ENCODE measurements at regions not wholly inside any gene's neighbourhood (a gene's known extent, or its start where the extent isn't known, plus 50 kb on each side); places are given as distances from the start of the nearest gene placed in this dataset.

GRCh38 chr11:70621241-70621640 lies 222.9 kb downstream of the CTTN start:
- no peaks in the 10 kb centered on the region for H3K4me1 ChIP-seq (ENCODE audit: control insufficient read depth, insufficient read depth, low read length)

GRCh38 chr11:70622091-70622490 lies 223.8 kb downstream of the CTTN start:
- no peaks in the 10 kb centered on the region for H3K27me3 ChIP-seq (ENCODE audit: control insufficient read depth, insufficient read depth, low read length)
- no peaks in the 10 kb centered on the region for H3K9me3 ChIP-seq (ENCODE audit: control insufficient read depth, low read length)
- H3K4me1 ChIP-seq (ENCODE audit: control insufficient read depth, insufficient read depth, low read length) = peaks cover 7% of the 10 kb centered on the region
- H3K36me3 ChIP-seq (ENCODE audit: control insufficient read depth, insufficient read depth, low read length) = no peaks in the 10 kb centered on the region
- no peak overlapping the region for H3K9ac ChIP-seq (ENCODE audit: low read length)
- no peak overlapping the region for H3K4me3 ChIP-seq (ENCODE audit: low read length)

More at GRCh38 chr11:70621241-70621640, 222.9 kb downstream of the CTTN start:
- H3K4me3 ChIP-seq (ENCODE audit: low read length) = no peak overlapping the region
- H3K9ac ChIP-seq (ENCODE audit: low read length) = no peak overlapping the region
- H3K36me3 ChIP-seq (ENCODE audit: control insufficient read depth, insufficient read depth, low read length) = no peaks in the 10 kb centered on the region
- no peaks in the 10 kb centered on the region for H3K9me3 ChIP-seq (ENCODE audit: control insufficient read depth, low read length)
- no peaks in the 10 kb centered on the region for H3K27me3 ChIP-seq (ENCODE audit: control insufficient read depth, insufficient read depth, low read length)

- no peak overlapping the region for H3K9ac ChIP-seq (ENCODE audit: low read length)
- H3K9me3 ChIP-seq (ENCODE audit: control insufficient read depth, low read length) = no peaks in the 10 kb centered on the region
- no peaks in the 10 kb centered on the region for H3K27me3 ChIP-seq (ENCODE audit: control insufficient read depth, insufficient read depth, low read length)
- H3K4me1 ChIP-seq (ENCODE audit: control insufficient read depth, insufficient read depth, low read length) = peaks cover 26% of the 10 kb centered on the region
- H3K36me3 ChIP-seq (ENCODE audit: control insufficient read depth, insufficient read depth, low read length) = no peaks in the 10 kb centered on the region
- H3K4me3 ChIP-seq (ENCODE audit: low read length) = no peak overlapping the region
Measured at GRCh38 chr11:70623906-70624597, 225.7 kb downstream of the CTTN start.

- no peaks in the 10 kb centered on the region for H3K27me3 ChIP-seq (ENCODE audit: control insufficient read depth, insufficient read depth, low read length)
- no peaks in the 10 kb centered on the region for H3K9me3 ChIP-seq (ENCODE audit: control insufficient read depth, low read length)
- peaks cover 31% of the 10 kb centered on the region for H3K4me1 ChIP-seq (ENCODE audit: control insufficient read depth, insufficient read depth, low read length)
- no peak overlapping the region for H3K9ac ChIP-seq (ENCODE audit: low read length)
- H3K36me3 ChIP-seq (ENCODE audit: control insufficient read depth, insufficient read depth, low read length) = no peaks in the 10 kb centered on the region
- no peak overlapping the region for H3K4me3 ChIP-seq (ENCODE audit: low read length)
Measured at GRCh38 chr11:70624598-70624993, 226.3 kb downstream of the CTTN start.

- H3K9me3 ChIP-seq (ENCODE audit: control insufficient read depth, low read length) = no peaks in the 10 kb centered on the region
- H3K4me3 ChIP-seq (ENCODE audit: low read length) = no peak overlapping the region
- H3K36me3 ChIP-seq (ENCODE audit: control insufficient read depth, insufficient read depth, low read length) = no peaks in the 10 kb centered on the region
- H3K4me1 ChIP-seq (ENCODE audit: control insufficient read depth, insufficient read depth, low read length) = peaks cover 31% of the 10 kb centered on the region
- H3K9ac ChIP-seq (ENCODE audit: low read length) = no peak overlapping the region
- no peaks in the 10 kb centered on the region for H3K27me3 ChIP-seq (ENCODE audit: control insufficient read depth, insufficient read depth, low read length)
Measured at GRCh38 chr11:70625051-70625450, 226.7 kb downstream of the CTTN start.

GRCh38 chr11:70625582-70626518 lies 227.5 kb downstream of the CTTN start:
- Histone ChIP-seq H3K4me3 (ENCODE audit: low read length) (no peak overlapping the region), H3K9me3 (ENCODE audit: control insufficient read depth, low read length) (no peaks in the 10 kb centered on the region), H3K9ac (ENCODE audit: low read length) (no peak overlapping the region), H3K4me1 (ENCODE audit: control insufficient read depth, insufficient read depth, low read length) (peaks cover 31% of the 10 kb centered on the region), H3K27me3 (ENCODE audit: control insufficient read depth, insufficient read depth, low read length) (no peaks in the 10 kb centered on the region), H3K36me3 (ENCODE audit: control insufficient read depth, insufficient read depth, low read length) (no peaks in the 10 kb centered on the region)

- Histone ChIP-seq H3K36me3 (ENCODE audit: control insufficient read depth, insufficient read depth, low read length) (no peaks in the 10 kb centered on the region), H3K9ac (ENCODE audit: low read length) (no peak overlapping the region), H3K27me3 (ENCODE audit: control insufficient read depth, insufficient read depth, low read length) (no peaks in the 10 kb centered on the region), H3K4me1 (ENCODE audit: control insufficient read depth, insufficient read depth, low read length) (peaks cover 31% of the 10 kb centered on the region), H3K4me3 (ENCODE audit: low read length) (no peak overlapping the region), H3K9me3 (ENCODE audit: control insufficient read depth, low read length) (no peaks in the 10 kb centered on the region)
Measured at GRCh38 chr11:70627219-70627618, 228.9 kb downstream of the CTTN start.

- Histone ChIP-seq H3K9ac (ENCODE audit: low read length) (no peak overlapping the region), H3K4me3 (ENCODE audit: low read length) (no peak overlapping the region), H3K9me3 (ENCODE audit: control insufficient read depth, low read length) (no peaks in the 10 kb centered on the region), H3K27me3 (ENCODE audit: control insufficient read depth, insufficient read depth, low read length) (no peaks in the 10 kb centered on the region), H3K4me1 (ENCODE audit: control insufficient read depth, insufficient read depth, low read length) (peaks cover 31% of the 10 kb centered on the region), H3K36me3 (ENCODE audit: control insufficient read depth, insufficient read depth, low read length) (no peaks in the 10 kb centered on the region)
Measured at GRCh38 chr11:70628176-70628854, 230.0 kb downstream of the CTTN start.

GRCh38 chr11:70628855-70629844 lies 230.8 kb downstream of the CTTN start:
- H3K9ac ChIP-seq (ENCODE audit: low read length) = no peak overlapping the region

GRCh38 chr11:70630068-70630467 lies 231.7 kb downstream of the CTTN start:
- H3K4me3 ChIP-seq (ENCODE audit: low read length) = no peak overlapping the region
- peaks cover 31% of the 10 kb centered on the region for H3K4me1 ChIP-seq (ENCODE audit: control insufficient read depth, insufficient read depth, low read length)
- H3K36me3 ChIP-seq (ENCODE audit: control insufficient read depth, insufficient read depth, low read length) = no peaks in the 10 kb centered on the region
- H3K27me3 ChIP-seq (ENCODE audit: control insufficient read depth, insufficient read depth, low read length) = no peaks in the 10 kb centered on the region
- H3K9ac ChIP-seq (ENCODE audit: low read length) = no peak overlapping the region
- no peaks in the 10 kb centered on the region for H3K9me3 ChIP-seq (ENCODE audit: control insufficient read depth, low read length)

More at GRCh38 chr11:70628855-70629844, 230.8 kb downstream of the CTTN start:
- Histone ChIP-seq H3K4me1 (ENCODE audit: control insufficient read depth, insufficient read depth, low read length) (peaks cover 31% of the 10 kb centered on the region), H3K36me3 (ENCODE audit: control insufficient read depth, insufficient read depth, low read length) (no peaks in the 10 kb centered on the region), H3K27me3 (ENCODE audit: control insufficient read depth, insufficient read depth, low read length) (no peaks in the 10 kb centered on the region), H3K4me3 (ENCODE audit: low read length) (no peak overlapping the region), H3K9me3 (ENCODE audit: control insufficient read depth, low read length) (no peaks in the 10 kb centered on the region)

Measured in mucosa of stomach (tissue), 1 donor.